HG03103 (cell line): ENCODE measurements at regions not wholly inside any gene's neighbourhood (a gene's known extent, or its start where the extent isn't known, plus 50 kb on each side); places are given as distances from the start of the nearest gene placed in this dataset.

Experiments
- ATAC-seq: cut with Tn5 transposase; IDR thresholded peaks from one replicate; pipeline ENCODE4 v1.9.1; 2021; ENCODE audit warnings: low read depth; ENCODE audit not compliant: unreplicated experiment

DNA sequence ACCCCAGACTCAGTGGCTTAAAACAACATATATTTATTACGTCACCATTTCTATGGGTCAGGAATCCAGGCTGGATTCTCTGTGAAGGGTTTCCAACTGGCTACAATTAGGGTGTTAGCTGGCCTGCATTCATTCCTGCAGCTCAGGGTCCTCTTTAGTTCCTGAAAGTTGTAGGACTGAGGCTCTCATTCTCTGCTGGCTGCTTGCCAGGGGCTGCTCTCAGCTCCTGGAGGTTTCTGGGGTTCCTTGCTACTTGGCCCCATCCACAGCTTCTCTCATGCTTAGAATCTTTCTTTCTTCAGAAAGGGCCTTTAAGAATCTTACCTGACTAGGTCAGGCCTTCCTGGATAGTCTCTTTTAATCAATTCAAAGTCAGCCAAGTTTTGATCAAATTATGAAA, 424.6 kb downstream of the GADD45G start:
- no peak for ATAC-seq

DNA sequence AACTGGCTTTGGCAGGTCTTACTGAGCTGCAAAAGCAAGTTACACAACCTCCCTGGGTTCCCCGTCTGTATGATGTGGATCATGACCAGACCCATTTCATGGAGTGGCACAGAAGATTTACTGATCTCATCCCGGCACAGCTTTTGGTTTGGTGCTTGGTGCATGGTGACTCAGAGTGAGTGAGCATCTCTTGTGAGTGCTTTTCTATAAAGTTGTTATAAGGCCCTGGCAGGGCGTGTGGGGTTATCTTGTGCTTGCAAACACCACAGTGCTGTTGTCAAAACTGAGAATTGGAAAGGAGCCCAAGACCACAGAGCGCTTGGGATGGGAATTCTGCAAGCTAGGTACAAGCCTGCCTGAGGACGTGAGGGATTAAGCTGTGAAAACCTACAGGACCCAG, 425.2 kb downstream of the GADD45G start:
- ATAC-seq = no peak

DNA sequence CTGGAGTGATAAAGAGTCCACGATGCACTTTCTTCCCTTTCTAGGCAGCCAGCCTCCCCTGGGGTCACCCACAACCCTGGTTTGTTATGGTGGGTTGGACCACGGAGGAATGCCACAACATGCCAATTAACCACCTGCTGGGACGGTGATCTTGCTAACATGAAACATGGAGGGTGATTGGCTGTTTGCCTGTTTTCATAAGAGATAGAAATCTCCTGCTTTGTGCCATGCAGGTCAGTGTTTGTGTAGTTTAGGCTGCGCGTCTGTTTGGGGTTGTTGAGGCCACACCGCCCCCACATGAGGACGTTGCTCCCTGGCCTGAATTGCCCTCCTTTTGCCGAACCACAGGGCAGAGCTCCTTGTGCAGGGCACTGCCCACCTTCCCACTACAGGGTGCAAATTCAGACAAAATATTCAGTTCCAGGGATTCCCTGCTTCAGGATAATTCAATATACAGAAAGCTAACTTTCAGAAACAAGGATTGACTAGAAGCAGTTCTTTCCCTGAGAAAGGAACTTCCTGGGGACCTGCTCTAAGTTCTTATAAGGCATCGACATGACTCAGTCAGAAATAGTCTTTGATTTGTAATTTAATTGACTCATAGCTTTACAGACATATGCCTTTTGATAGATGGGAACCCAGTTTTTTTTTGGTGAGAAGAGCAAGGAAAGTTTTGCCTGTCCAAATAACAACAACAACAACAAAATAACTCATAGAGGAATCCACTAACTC, 427.6 kb downstream of the GADD45G start:
- no peak for ATAC-seq

DNA sequence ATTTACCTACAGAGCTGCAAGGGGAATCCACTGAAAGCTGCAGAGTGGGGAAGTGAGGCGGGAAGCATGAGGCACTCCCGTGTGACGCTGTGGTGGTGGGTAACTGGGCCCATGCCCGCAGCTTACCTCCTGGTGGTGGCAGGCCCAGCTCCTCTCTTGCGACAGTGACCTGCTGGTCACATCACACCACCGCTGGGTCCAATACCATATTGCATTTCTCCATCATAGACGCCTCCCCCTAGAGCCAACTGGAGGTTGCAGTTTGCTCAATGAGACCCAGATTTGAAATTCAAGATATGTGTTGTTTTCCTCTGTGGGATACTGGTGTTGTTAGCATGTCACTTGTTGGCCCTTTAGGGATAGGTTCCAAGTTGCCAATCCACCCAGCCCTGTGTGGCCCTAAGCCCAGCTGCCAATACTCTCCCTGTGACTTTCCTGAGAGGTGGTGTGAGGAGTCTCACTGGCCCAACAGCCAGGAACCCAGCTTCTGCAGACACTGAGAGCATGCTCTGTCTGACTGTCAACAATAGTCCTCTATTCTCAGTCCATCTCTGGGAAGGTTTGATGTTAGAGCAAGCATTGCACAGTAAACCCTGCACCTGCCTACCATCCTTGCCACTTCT, 428.3 kb downstream of the GADD45G start:
- ATAC-seq = no peak

GRCh38 chr9:90034071-90034470, 429.3 kb downstream of the GADD45G start:
- ATAC-seq = no peak

- ATAC-seq = no peak
Observed at GRCh38 chr9:90035471-90035870, 430.7 kb downstream of the GADD45G start.

- no peak for ATAC-seq
Observed at GRCh38 chr9:90037146-90037797, 432.5 kb downstream of the GADD45G start.

- no peak for ATAC-seq
Observed at GRCh38 chr9:90038763-90039162, 434.0 kb downstream of the GADD45G start.

DNA sequence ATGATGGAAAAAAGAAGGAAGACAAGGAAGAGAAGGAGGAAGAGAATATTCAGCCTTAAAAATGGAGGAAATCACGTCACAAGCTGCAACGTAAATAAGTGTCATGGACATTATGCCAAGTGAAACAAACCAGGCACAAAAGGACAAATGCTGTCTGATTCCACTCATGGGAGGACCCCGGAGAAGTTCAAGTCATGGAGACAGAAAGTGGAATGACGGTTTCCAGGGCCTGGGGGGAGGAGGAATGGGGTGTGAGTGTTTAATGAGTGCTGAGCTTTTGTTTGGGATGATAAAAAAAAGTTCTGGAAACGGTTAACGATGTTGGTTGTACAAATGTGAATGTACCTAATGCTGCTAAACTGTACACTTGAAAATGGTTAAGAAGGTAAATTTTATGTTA, 439.5 kb downstream of the GADD45G start:
- no peak for ATAC-seq

DNA sequence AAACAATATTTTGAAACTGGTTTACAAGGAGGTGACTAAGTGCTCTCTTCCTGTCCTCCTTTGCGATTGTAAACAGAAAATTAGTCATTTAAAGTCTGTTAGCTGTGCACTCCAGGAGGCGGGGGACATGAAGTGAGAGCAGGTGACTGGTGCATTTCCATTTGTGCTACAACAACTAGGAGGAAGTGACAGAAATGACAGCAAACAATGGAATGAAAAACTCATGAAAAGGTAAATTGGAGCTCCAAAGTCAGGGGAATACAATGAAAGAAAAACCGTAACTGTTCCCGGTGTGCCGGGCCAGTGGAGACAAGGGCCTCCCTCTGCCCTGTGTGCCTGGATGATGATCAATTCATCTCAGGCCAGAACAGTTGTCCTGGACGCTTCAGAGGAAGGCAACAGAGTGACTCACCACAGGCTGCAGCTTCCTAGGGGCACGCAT, 439.9 kb downstream of the GADD45G start:
- no peak for ATAC-seq

DNA sequence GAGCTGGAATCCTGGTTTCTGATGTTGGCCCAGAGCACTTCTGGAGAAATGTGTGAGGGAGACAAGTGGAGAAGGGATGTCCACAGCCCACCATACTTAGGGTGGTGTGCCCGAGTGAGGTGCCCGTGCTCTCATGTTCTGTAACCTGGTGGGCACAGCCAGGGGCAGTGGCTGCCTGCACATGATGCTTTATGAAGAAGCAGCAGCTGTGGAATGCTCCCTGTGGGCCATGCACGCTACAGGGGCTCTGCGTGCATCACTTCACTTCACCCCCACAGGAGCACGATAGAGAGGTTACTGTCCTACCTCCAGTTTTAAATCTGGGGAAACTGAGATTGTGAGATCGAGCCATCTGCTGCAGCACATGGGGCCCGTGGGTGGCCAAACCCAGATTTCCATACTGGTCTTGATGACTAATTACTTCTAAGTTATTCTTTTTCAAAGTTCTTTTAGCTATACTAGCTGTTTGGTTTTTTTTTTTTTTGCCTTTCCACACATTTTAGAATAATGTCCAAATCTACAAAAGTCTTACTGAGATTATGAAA, 441.6 kb downstream of the GADD45G start:
- no peak for ATAC-seq

DNA sequence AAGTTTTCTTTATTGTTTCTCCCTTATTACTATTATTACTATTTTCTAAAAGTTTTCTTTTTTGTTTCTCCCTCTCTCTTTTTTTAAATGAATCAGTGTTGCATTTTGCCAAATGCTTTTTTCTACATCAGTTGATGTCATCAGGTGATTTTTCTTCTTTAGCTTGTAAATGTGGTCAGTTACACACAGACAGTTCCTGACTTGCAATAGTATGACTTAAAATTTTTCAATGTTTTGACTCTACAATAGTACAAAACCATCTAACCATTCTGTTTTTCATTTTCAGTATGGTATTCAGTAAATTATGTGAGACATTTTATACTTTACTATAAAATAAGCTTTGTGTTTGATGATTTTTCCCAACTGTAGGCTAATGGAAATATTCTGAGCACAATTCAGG, 443.0 kb downstream of the GADD45G start:
- no peak for ATAC-seq

DNA sequence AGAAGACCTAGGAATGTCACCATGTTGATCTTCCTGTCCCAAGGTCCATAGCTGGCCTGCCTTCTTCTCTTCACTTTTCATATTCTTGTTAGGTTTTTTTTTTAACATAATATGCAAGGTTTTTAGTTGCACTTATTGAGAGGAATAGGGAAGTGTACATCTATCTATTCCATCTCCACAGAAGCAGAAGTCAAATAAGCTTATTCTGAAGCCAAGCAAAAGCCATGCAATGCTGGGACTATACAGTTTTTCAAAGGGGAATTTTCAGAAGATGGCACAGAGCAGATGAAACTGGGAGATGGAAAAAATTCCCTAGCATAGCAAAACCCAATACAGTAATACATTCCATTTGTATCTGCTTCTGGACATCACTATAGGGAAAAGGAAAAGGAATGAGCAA, 447.6 kb downstream of the GADD45G start:
- no peak for ATAC-seq

DNA sequence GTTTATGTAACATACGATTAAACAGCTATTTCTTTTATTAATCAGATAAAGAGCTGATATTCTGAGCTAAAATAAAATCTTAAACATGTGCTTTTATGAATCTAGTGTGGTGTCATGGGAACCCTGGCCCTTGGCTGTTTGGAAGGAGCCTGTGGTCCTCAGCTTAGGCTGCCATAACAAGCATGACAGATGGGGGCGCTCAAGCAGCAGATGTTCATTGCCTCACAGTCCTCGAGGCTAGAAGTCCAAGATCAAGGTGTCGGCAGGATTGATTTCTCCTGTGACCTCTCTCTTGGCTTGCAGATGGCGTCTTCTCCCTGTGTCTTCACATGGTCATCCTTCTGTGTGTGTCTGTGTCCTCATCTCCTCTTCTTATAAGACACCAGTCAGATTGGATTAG, 448.2 kb downstream of the GADD45G start:
- ATAC-seq = no peak

DNA sequence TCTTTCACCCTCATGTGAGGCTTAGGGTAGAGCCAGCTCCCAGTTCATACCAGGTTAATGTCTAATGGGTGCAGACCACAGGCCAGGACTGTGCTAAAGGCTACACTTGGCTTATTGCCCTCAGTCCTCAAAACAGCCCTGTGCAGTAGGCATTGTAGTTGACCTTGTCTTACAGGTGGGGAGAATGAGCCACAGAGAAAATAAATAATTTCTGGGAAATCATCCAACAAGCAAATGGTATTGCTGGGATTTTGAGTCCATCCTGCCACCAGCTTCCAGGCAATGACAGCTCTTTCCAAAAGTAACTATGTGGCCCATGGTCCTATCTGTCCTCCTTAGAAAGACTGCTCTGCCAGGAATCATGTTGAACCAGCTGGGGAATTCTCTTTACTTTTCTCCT, 450.0 kb downstream of the GADD45G start:
- ATAC-seq = no peak

- no peak for ATAC-seq
Observed at GRCh38 chr9:90055226-90055625, 450.4 kb downstream of the GADD45G start.

DNA sequence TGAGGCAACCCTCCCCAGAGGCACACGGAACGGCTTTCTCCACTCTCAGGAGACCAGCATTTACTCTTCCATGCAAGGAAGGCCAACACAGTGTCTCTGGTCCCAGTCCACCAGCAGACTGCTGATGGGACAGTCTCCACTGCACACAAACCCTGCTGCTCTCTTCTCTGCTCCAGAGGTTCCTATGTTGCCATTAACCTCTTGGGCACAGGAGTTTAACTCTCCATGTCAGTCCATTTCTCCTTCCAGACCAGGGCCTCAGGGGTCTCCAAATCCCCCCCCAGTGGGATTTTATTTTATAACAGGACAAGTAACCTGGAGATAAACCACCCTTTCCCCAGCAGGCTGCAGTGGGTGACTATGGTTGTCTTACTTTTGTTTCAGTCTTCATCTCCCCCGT, 452.5 kb downstream of the GADD45G start:
- no peak for ATAC-seq

DNA sequence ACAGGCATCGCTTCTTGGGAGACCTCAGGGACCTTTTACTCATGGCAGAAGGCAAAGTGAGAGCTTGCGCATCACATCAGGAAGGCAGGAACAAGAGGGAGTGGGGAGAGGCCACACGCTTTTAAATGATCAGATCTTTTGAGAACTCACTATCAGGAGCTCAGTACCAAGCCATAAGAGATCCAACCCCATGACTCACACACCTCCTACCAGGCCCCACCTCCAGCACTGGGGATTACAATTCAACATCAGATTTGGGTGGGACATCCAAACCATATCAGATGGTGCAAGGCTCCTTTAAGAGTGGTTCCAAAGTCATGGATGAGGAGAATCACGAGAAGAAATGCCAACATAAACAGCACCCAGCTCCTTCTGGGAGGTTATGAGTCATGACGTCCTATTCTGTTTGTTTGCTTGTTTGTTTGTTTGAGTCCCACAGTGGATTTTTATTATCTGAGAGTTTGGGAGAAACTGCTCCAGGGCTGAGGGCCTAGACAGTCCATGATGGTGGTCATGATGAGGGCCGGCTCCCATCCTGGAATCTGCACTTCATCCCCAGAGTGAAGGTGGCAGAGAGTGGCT, 453.5 kb downstream of the GADD45G start:
- ATAC-seq = no peak

DNA sequence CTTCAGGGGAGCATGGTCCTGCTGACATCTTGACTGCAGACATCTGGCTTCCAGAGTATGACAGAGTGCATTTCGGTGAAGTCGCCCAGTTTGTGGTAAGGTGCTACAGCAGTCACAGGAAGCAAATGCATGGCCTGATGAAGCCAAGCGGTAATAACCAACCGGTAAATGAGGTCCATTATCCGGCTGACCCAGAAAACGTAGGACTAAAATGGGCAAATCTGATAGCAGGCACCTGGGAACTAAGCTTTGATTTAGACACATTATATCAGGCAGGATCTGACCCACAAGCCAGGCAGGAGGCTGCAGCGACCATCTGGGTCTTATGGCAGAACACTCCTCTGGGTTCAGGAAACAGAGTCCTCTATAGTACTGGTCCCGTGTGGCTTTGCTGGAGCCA, 454.6 kb downstream of the GADD45G start:
- ATAC-seq = no peak

DNA sequence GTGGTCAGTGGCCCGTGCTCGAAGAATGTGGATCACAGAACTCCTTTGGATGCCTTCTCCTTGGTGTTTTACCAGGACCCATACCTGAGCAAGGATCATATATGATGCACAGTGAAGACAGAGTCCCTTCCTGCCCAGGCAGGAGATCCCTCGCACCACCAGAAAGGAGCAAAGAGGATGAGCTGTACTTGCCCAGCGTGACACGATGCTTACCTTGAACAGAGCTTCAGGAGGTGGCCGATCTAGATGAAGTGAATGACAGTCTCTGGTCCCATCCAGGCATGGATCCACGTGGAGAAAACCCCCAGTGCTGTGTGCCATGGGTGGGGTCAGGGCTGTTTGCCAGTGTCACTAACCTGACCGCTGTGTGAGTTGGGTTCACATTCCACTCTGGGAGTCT, 455.4 kb downstream of the GADD45G start:
- ATAC-seq = no peak

DNA sequence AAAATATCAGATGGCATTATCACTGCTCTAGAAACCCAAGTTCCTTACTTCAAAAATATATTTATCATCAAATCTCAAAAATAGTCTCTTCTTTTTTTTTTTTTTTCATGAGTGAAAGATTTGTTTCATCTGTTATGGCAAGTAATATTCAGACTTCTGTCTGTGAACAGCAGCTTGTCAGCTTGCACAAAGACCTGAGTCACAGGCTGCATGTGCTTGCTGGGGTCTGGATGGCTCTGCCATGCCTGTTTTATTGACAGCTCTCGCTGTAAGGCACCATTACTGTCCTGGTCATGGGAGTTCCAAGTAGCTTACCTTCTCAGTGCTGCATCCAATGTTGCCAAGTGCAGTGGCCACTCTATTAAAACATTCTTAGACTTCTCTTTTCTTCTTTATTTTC, 456.4 kb downstream of the GADD45G start:
- ATAC-seq = no peak
